Hepatocyte (in vitro differentiated cells): ENCODE measurements at regions not wholly inside any gene's neighbourhood (a gene's known extent, or its start where the extent isn't known, plus 50 kb on each side); places are given as distances from the start of the nearest gene placed in this dataset.

Experiments
- DNase-seq: peaks from one replicate; pipeline ENCODE4 v3.0.0-alpha.2; 2016; ENCODE audit warnings: low spot score
- H2AFZ ChIP-seq: fragments of 200-600 bp; sonication (generic); 2 replicates; pipeline ENCODE4 v1.6.0; 2016; ENCODE audit warnings: antibody characterized with exemption, mild to moderate bottlenecking
- H3K27ac ChIP-seq: fragments of 200-600 bp; sonication (generic); 2 replicates; pipeline ENCODE4 v1.5.1; 2016; ENCODE audit warnings: mild to moderate bottlenecking
- H3K27me3 ChIP-seq: fragments of 200-600 bp; sonication (generic); 2 replicates; pipeline ENCODE4 v1.6.1; 2016
- H3K36me3 ChIP-seq: fragments of 200-600 bp; sonication (generic); replicated peaks from 2 replicates; pipeline ENCODE4 v1.5.1; 2016; ENCODE audit warnings: low read depth; ENCODE audit not compliant: insufficient read depth
- H3K4me1 ChIP-seq: fragments of 200-600 bp; sonication (generic); 2 replicates; pipeline ENCODE4 v1.5.1; 2016; ENCODE audit warnings: mild to moderate bottlenecking, moderate library complexity; ENCODE audit not compliant: insufficient read depth
- H3K4me2 ChIP-seq: fragments of 200-600 bp; sonication (generic); 2 replicates; pipeline ENCODE4 v1.6.0; 2016
- H3K4me3 ChIP-seq: fragments of 200-600 bp; sonication (generic); 2 replicates; pipeline ENCODE4 v1.5.1; 2016; ENCODE audit warnings: mild to moderate bottlenecking
- H3K79me2 ChIP-seq: fragments of 200-600 bp; sonication (generic); 2 replicates; pipeline ENCODE4 v1.6.0; 2017; ENCODE audit warnings: mild to moderate bottlenecking
- H3K9me2 ChIP-seq: fragments of 200-600 bp; sonication (generic); replicated peaks from 2 replicates; pipeline ENCODE4 v1.6.0; 2017; ENCODE audit warnings: mild to moderate bottlenecking; ENCODE audit not compliant: insufficient read depth
- H3K9me3 ChIP-seq: fragments of 200-600 bp; sonication (generic); 2 replicates; pipeline ENCODE4 v1.5.1; 2016; ENCODE audit warnings: low read depth, mild to moderate bottlenecking
- H4K20me1 ChIP-seq: fragments of 200-600 bp; sonication (generic); 2 replicates; pipeline ENCODE4 v1.6.0; 2016; ENCODE audit warnings: mild to moderate bottlenecking; ENCODE audit not compliant: insufficient read depth, poor library complexity, severe bottlenecking
- CTCF ChIP-seq: fragments of 200-600 bp; sonication (generic); IDR thresholded peaks from 2 replicates; pipeline ENCODE4 v1.5.1; 2016; ENCODE audit warnings: antibody characterized with exemption, mild to moderate bottlenecking; ENCODE audit not compliant: poor library complexity
- EZH2 ChIP-seq: fragments of 200-600 bp; sonication (generic); IDR thresholded peaks from 2 replicates; pipeline ENCODE4 v1.6.1; 2016; ENCODE audit warnings: antibody characterized with exemption, mild to moderate bottlenecking, borderline replicate concordance
- EZH2phosphoT487 ChIP-seq: fragments of 200-600 bp; sonication (generic); IDR thresholded peaks from one replicate; pipeline ENCODE4 v1.6.1; 2018; ENCODE audit warnings: antibody characterized with exemption, mild to moderate bottlenecking, low read depth, moderate library complexity; ENCODE audit not compliant: unreplicated experiment, severe bottlenecking
- WGBS: methylation state at CpG from one replicate; pipeline ENCODE4 v1.1.6; 2016; ENCODE audit warnings: low lambda C conversion rate; ENCODE audit errors: missing lambda C conversion rate; 5-methylcytosine and 5-hydroxymethylcytosine counted together

GRCh38 chr2:8454797-8455196 lies 227.1 kb upstream of the ID2 start:
- Histone ChIP-seq H3K4me3 (no peak overlapping the region), H3K9me3 (no peaks in the 10 kb centered on the region), H3K4me2 (no peak overlapping the region), H2AFZ (no peak overlapping the region), H3K9me2 (no peaks in the 10 kb centered on the region), H3K27me3 (no peaks in the 10 kb centered on the region), H3K27ac (no peak overlapping the region), H3K36me3 (no peaks in the 10 kb centered on the region), H3K4me1 (peaks cover 8% of the 10 kb centered on the region), H3K79me2 (no peaks in the 10 kb centered on the region), H4K20me1 (no peaks in the 10 kb centered on the region)
- 65% methylated on average over 6 of the region's 6 CpGs for WGBS
- TF ChIP-seq CTCF = no peak
- no peak for TF ChIP-seq EZH2
- TF ChIP-seq EZH2phosphoT487 = no peak
- no peak for DNase-seq

GRCh38 chr2:8455236-8456150 lies 226.4 kb upstream of the ID2 start:
- Histone ChIP-seq H3K79me2 (no peaks in the 10 kb centered on the region), H3K36me3 (no peaks in the 10 kb centered on the region), H3K9me2 (no peaks in the 10 kb centered on the region), H3K4me1 (peaks cover 8% of the 10 kb centered on the region), H3K4me3 (no peak overlapping the region), H2AFZ (no peak overlapping the region), H3K4me2 (no peak overlapping the region), H3K27ac (no peak overlapping the region), H3K27me3 (no peaks in the 10 kb centered on the region), H4K20me1 (no peaks in the 10 kb centered on the region), H3K9me3 (no peaks in the 10 kb centered on the region)
- TF ChIP-seq EZH2phosphoT487 (no peak), CTCF (no peak), EZH2 (no peak)
- DNase-seq = no peak
- 85% methylated on average over 23 of the region's 23 CpGs for WGBS

GRCh38 chr2:8456151-8457091 lies 225.4 kb upstream of the ID2 start:
- H3K9me2 ChIP-seq = no peaks in the 10 kb centered on the region
- H3K27ac ChIP-seq = no peak overlapping the region
- TF ChIP-seq EZH2 = no peak
- no peak for TF ChIP-seq EZH2phosphoT487
- TF ChIP-seq CTCF = no peak
- 87% methylated on average over 41 of the region's 41 CpGs for WGBS
- H3K4me3 ChIP-seq = no peak overlapping the region
- peaks cover 8% of the 10 kb centered on the region for H3K4me1 ChIP-seq
- H3K27me3 ChIP-seq = no peaks in the 10 kb centered on the region
- H2AFZ ChIP-seq = no peak overlapping the region
- H3K79me2 ChIP-seq = no peaks in the 10 kb centered on the region
- DNase-seq = no peak
- no peaks in the 10 kb centered on the region for H3K36me3 ChIP-seq
- no peaks in the 10 kb centered on the region for H4K20me1 ChIP-seq
- no peaks in the 10 kb centered on the region for H3K9me3 ChIP-seq
- H3K4me2 ChIP-seq = peak overlapping the region; percentile 66
